AG20443 (cell line): ENCODE measurements at regions not wholly inside any gene's neighbourhood (a gene's known extent, or its start where the extent isn't known, plus 50 kb on each side); places are given as distances from the start of the nearest gene placed in this dataset.
A peak's percentile ranks its signal among the peaks of the same experiment; 100 is the strongest.

Experiments used
- DNase-seq: peaks from one replicate; pipeline ENCODE4 v3.0.0; 2012; ENCODE audit warnings: low spot score, mixed read lengths

DNA sequence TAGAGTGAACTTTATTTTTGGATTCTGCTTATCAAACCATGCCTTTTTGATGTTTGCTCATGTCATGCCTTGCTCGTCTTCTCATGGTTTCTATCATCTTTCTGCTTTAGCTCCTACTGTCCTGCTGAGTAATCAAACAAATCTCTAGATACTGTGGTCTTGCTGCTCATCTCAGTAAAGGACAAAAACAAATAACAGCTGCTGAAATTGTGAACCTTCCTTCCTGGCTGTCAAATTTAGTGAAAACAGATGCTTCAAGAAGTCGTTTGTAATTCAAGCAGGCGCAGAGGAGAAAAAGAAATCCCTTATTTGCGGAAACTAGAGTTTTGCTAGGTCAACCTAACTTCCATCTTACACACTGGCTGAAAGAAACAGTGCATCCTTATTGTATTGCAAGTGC, 616.1 kb upstream of the ALCAM start:
- DNase-seq: peak; percentile 7

DNA sequence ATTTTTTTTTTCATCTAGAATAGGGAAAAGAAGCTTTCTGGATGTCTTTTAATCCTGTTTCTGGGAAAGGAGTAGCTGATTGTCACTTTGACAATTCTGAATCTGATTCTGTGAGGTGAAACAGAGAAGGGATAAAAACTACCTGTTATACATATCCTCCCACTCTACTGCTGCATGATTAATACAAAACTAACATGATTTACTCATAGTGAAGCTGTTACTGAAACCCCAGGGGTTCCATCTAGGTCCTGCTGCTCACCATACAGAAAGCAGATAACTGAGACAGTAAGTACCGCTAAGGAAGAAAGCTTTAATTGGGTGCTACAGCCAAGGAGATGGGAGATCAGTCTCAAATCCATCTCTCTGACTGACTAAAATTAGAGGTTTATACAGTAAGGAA, 610.9 kb upstream of the ALCAM start:
- no peak for DNase-seq

DNA sequence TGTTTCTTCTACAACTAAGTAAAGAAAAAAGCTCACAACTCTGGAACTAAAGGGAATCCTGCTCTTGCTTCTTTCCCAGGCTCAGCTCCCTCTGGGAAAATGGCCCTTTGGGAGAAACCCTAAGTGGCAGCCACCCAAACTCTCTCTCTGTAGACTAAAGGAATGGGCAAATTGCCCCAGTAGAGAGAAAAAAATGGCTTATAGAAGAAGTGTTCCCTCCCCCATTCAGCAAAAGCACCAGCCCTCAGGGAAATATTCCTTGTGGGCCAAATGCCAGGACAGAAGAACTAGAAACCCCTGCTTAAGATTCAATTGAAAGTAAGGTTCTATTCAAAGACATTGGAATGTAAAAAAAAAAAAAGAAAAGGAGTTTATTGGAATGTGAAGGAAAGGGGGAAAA, 603.7 kb upstream of the ALCAM start:
- DNase-seq: peak; percentile 10

DNA sequence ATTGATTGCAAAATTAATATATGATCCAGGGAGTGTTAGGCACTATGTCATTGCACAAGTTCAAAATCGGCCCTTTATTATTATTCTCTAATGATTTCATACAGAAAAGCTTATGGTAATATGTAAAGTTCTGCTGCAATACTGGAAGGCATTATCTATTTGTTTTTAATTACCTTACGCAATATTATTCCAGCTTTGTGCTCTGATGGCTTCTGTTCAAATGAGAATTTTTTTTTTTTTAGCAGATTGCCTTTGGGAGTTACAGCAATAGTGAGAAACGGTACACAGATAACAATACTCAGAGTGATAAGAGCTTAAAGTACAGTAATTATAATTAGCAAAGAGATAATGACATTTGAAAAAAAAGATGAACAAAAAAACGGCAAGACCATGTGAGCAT, 602.2 kb upstream of the ALCAM start:
- no peak for DNase-seq

DNA sequence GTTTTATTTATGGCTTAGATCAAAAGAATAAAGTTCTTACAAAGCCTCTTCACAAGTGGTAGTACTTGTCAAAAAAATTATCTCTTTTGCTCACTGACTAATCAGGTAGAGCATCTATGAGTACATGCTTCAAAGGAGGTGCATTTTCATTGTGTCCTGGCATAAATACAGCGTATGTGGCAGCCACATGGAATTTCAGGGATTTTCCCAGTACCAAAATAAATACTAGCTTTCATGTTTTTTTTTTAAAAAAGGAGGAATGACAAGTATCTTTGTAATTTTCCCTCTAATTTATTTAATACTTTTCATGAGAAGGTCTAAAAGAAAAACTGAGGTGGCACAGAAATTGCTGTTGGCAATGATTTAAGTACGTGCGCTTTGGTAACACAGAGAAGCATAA, 597.8 kb upstream of the ALCAM start:
- no peak for DNase-seq

DNA sequence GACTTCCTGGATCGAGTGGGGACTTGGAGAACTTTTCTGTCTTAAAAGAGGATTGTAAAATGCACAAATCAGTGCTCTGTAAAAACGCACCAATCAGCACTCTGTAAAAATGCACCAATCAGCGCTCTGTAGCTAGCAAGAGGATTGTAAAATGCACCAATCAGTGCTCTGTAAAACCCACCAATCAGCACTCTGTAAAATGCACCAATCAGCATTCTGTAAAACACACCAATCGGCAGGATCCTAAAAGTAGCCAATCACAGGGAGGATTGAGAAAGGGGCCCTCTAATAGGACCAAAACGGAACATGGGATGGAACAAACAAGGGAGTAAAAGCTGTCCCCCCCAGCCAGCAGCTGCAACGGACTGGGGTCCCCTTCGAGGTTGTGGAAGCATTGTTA, 587.4 kb upstream of the ALCAM start:
- DNase-seq: no peak

DNA sequence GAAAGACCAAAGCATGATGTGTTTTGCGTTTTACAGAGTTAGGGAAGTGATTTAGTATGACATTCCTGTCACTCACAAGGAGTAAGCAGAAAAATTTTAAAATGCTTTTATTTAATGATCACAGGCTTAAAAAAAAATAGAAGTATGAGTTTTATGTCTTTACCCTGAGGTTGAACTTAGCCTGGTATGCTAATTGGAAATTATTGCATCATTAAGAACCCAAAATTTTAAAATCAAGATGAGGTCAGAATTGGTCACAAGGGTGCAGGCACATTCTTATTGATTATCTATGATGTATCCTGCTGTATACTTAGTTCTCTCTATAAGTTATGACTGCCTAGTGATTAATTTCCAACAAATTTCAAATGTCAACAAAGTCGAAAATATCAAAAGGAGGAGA, 585.6 kb upstream of the ALCAM start:
- no peak for DNase-seq

DNA sequence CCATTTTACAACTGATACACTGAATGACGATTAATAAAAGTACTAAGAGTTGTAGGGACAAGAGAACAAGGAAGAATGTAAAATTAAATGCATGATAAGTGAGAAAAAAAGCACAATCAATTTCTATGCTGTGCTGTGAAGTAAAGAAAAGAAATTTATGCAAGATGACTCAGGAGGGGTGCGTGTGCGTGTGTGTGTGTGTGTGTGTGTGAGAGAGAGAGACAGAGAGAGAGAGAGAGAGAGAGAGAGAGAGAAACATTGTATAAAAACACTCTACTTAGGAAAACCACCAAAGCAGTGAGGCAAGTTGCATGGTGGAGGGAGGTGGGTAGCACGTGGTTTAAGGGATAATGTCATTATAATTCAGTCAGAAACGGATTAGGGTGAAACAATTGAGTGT, 580.8 kb upstream of the ALCAM start:
- no peak for DNase-seq

DNA sequence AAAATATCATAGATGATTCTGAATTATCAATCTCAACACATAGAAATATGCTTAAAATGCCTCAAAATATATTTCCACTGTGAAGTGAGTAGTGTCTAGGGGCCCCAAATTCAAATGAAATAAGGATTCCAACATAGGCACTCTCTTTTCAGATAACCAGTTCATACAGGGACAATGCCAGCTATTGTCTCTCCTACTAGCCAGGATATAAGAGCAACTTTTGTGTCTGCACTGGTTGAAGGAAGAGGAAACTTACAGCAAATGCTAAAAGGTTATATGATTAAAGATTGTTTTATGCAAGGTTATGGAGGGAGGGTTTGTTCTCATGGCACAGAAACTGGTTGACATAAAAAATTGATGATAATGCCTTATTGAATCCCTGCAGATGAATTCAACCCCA, 579.4 kb upstream of the ALCAM start:
- no peak for DNase-seq

DNA sequence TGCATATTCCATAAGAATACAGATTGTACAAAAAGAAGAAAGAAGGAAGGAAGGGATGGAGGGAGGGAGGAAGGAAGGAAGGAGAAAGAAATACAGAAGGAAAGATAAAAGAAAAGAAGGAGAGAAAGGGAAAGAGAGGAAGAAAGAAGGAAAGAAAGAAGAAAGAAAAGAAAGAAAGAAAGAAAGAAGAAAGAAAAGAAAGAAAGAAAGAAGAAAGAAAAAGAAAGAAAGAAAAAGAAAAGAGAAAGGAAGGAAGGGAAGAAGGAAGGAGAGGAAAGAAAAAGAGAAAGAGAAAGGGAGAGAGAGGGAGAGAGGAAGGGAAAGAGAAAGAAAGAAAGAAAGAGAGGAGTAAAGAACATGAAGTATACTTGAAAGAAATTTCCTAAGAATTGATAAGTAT, 577.9 kb upstream of the ALCAM start:
- DNase-seq: no peak

DNA sequence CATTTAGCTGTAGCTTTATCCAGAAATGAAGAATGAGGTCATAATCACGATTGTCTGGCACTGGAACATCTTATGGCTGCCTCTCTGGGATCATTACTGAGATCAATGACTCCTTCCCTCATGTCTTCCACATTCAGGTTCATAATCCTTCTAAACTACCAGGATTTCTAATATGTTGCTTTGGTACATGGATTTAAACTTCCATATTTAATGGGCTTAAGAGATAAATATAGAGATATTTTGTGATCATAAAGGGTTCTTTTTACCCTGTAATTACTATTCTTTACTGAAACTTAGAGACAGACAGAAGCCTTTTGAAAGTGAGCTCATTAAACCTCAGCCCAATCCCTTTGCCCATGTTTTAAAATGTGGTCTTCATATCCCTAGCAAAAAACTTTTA, 575.4 kb upstream of the ALCAM start:
- DNase-seq: no peak

DNA sequence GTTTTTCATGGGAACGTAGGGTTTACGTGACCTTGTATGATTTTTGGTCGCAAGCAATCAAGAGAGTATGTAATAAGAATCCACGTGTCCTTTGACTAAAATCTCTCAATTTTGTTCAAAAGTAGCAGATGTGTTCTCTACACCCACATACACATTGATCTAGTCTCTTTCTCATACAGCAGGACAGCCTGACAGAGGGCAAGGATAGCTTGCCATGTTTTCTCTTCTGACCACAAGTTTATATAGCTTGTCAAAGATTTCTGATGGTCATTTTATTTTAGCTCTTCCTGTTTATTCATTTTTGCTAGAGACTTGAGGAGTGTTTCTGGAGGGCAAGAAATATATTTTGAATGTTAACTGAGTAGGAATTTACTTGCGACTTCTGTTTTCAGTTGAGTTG, 570.2 kb upstream of the ALCAM start:
- no peak for DNase-seq

DNA sequence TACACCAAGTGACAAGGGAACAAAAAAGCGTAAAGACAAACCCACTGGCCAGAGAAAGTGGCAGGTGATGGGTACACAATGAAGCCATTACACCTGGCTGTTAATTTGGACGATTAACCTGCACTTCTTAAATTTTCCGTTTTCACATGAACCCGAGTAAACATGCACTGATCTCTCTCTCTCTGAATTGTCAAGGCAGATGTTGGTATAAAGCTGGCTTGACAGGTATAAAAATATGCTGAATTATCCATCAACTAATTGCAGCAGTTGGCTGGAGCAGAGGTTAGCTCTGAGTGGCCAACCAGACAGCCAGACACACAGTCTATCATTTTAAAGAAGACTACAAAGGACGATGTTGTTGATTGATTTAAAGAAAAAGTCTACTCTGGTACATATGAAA, 561.7 kb upstream of the ALCAM start:
- no peak for DNase-seq

DNA sequence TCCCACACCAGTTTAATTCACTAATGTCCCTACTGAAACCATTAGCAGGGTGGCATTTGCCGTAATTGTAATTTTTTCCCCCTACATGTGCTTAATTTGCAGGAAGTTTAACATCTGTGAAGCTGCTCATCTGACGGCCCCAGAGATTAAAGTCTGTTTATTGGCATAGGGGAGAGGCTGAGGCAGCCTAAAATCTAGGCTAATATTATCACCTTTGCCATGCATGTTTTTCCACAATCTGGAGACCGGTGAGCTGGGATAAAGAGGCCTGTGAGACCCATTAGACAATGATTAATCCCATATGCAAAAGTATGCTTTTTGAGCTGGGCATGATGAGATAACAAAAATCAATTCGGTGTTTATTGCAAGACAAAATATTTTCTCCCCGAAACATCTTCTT, 561.2 kb upstream of the ALCAM start:
- DNase-seq: no peak

DNA sequence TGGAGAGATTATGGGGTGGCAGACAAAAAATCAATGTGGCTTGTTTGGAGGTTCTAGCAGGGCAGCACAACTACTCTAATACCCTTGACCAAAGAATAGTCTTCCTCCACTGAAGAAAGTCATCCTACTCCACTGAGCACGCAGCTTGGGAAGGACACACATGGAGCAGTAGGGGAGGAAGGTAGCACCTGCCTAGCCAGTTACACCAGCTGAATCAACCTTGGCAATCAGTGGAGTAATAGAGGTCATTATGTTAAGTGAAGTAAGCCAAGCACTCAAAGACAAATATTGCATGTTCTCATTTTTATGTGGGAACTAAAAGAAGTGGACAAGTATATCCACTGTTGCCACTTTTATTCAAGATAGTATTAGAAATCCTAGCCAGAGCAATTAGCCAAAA, 555.8 kb upstream of the ALCAM start:
- no peak for DNase-seq

DNA sequence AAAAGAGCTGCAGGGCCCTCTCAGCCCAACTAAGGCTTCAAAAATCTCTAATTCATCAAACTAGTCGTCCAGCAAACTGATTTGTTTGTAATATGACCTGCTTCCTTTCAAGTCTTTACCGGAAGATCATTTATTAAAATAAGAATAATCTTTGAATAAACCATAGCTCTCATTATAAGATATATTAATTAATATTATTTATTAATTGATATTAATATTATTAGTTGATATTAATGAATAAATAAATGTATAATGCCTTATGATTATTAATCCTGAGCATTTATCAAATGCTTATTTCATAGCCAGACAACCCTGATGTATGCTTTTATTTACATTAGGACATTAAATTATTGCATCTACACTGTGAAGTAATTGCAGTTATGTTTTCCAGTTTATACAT, 550.7 kb upstream of the ALCAM start:
- DNase-seq: no peak

DNA sequence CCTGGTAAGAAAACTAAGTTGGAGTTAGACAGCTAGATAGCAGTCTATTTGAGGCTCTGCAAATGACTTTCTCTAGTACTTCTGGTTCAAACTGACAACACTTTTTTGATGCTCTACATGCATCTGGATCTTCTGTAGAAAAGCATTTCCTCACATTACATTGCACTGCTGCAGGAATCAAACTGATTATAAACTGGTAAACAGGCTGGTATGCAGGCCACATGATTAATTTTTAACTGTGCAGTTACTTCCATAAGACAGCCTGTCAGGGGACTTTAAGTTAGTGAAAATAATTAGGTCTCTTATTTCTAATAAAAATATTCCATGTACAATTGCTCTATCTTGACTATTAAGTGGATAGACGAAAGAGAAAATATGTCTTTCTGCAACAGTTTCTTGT, 550.0 kb upstream of the ALCAM start:
- no peak for DNase-seq

DNA sequence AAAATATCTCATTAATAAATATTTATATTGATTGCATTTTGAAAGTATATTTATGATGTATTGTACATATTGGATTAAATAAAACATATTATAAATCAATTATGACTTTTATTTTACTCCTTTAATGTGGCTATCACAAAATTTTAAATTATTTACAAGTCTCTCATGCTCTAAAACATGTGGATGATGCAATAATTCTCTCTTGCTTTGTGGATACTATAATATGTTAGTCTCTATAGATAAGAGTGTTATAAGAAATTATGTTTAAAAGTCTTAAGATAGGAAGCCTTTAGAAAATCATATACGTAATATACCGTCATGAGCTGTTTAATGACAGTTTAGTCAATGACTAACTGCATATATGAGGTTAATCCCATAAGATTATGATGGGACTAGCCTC, 547.4 kb upstream of the ALCAM start:
- no peak for DNase-seq

DNA sequence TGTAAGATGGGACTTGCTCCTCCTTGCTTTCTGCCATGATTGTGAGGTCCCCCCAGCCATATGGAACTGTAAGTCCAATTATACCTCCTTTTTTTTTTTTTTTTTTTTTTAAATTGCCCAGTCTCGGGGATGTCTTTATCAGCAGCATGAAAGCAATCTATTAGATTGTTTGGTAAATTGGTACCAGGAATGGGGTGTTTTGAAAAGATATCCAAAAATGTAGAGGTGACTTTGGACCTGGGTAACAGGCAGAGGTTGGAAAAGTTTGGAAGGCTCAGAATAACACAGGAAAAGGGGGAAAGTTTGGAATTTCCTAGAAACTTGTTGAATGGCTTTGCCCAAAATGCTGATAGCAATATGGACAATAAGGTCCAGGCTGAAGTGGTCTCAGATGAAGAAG, 545.8 kb upstream of the ALCAM start:
- no peak for DNase-seq

DNA sequence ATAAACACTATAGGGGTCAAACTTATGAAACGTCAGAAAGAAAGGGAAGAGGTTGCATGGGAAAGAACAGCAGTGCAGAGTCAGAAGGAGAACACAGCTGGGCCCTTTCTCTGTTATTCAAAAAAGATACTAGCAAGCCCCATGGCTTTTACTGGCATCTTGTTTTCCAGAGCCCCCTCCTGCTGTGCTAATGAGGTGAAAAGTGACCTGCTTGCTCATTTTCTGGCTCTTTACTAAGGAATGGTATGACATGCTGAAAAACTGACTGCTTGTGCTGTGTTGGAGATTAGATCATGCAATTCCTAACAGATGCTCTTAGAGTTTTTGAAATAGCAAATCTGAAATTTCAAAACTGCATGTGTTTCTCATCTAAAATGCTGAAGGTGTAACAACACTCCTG, 541.6 kb upstream of the ALCAM start:
- DNase-seq: peak; percentile 43

DNA sequence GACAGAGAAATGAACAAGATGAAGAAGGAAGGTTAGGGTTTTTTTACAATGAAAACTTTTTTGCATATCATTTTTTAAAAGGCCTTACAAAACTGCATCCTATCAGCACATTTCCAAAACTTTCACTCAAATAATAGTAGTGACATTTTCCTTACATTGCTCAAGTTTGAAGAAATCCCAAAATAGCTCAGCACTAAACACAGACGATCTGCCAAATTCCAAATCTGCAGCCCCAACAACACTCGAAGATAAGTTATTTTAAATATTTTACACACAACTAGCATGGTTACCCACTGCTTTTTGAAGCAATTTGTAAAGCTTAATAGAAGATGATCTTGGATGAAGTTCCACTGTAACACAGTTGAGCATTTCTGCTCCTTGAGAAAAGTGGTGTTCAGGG, 535.6 kb upstream of the ALCAM start:
- DNase-seq: no peak

DNA sequence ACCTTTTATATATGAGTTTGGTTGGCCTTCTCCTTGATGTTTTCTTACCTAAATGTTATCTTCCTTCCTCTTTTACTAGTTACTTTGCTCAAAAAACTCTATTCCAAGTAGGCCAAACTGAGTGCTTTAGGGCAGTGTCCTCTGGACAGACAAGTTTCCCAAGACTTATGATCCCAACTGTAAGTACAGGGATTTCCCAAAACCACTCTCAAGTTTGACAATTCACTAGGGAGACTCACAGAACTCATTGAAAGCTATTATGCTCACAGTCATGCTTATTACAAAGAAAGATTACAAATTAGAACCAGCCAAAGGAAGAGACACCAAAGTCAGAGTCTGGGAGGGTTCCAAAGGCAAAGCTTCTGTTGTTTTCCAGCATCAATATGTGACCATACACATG, 534.2 kb upstream of the ALCAM start:
- DNase-seq: no peak

DNA sequence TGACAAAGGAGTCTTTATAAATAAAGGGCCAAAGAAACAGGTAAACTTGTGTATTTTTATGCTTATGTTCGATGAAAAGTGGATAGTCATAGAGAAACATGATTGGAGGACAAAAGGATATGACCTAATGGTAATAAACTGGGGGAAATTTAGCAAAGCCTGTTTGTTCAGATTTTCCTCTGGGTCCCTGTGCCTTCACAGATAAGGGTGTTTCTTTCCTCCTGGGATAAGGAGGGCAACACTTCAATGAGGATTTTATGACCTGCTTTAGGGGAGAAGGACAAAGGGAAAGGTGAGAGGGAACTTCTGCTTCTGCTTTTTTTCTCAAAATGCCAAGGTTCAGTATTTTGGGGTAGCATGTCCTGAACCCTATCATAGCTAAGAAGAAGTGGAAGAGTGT, 531.3 kb upstream of the ALCAM start:
- DNase-seq: no peak

DNA sequence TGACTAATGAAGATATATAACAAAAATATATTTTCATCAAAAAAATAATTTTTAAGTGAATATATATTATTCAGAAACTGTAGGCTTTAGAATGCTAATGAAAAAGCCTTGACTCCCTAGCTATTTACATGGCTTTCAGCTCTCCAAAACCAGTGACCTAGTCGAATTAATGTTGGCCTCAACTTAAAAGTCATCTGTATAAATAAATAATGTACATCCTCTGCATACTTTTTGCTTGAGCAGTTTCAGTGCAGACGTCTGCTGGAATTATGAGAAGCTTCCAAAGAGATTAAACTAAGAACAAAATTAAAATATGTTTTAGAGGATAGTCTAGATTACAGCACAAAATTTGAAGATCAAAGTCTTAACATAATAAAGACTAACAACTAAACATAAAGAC, 520.4 kb upstream of the ALCAM start:
- DNase-seq: peak; percentile 9

DNA sequence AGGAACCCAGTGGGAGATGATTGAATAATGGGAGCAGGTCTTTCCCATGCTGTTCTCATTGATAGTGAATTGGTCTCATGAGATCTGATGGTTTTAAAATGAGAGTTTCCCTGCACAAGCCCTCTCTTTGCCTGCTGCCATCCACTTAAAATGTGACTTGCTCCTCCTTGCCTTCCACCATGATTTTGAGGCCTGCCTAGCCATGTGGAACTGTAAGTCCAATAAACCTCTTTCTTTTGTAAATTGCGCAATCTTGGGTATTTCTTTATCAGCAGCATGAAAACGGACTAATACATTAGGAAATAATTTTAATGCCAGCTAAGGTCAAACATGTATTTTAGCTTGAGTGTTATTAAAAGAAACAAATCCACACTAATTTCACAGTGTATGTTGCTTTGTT, 517.6 kb upstream of the ALCAM start:
- no peak for DNase-seq

DNA sequence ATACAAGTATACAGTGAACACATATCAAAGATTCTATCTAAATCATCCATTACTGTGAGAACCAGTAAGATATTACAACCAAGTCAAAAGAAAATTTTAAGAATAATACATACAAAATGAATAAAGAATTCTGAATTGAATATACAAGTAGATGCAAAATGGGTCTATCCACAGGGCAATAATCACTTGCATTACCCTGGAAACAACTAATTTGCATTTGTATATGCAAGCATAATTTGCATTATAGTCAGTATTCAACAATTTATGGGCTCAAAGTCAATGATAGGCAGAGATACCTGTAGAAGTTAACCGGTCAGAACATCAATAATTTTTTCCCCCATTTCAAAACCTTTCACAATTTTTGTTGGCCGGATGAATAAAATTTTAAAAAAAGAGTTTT, 512.2 kb upstream of the ALCAM start:
- no peak for DNase-seq
